Neural progenitor cell (in vitro differentiated cells): ENCODE measurements at regions not wholly inside any gene's neighbourhood (a gene's known extent, or its start where the extent isn't known, plus 50 kb on each side); places are given as distances from the start of the nearest gene placed in this dataset.

Source experiments
- CTCF ChIP-seq: fragments of 200-600 bp; sonication (generic); IDR thresholded peaks from 2 replicates; pipeline ENCODE4 v1.5.1; 2017; ENCODE audit warnings: antibody characterized with exemption, mild to moderate bottlenecking
- EZH2phosphoT487 ChIP-seq: fragments of 200-600 bp; sonication (generic); IDR thresholded peaks from 2 replicates; pipeline ENCODE4 v1.6.1; 2017; ENCODE audit warnings: antibody characterized with exemption

- TF ChIP-seq EZH2phosphoT487 = no peak
- no peak for TF ChIP-seq CTCF
These were observed 401.1 kb upstream of the CHAC2 start for GRCh38 chr2:53366543-53366942.
